Uterus (tissue), 2 donors: ENCODE measurements at regions not wholly inside any gene's neighbourhood (a gene's known extent, or its start where the extent isn't known, plus 50 kb on each side); places are given as distances from the start of the nearest gene placed in this dataset.

Source experiments
- POLR2A ChIP-seq, 2 donors: fragments of 450-650 bp; IDR thresholded peaks; one replicate each; pipeline ENCODE4 v1.6.1; 2016; ENCODE audit warnings: antibody characterized with exemption in 2 of 2, mild to moderate bottlenecking in 1 of 2, moderate library complexity in 1 of 2
- TF ChIP-seq, protein P1 (sequence below), 4 experiments: fragments of 200-600 bp in 2 of 4; fragments of 450-650 bp in 2 of 4; sonication (generic) in 2 of 4; IDR thresholded peaks; one replicate each; pipeline ENCODE4 v1.5.1; 2016 to 2019; ENCODE audit warnings: antibody characterized with exemption in 4 of 4, mild to moderate bottlenecking in 2 of 4, moderate library complexity in 1 of 4

DNA sequence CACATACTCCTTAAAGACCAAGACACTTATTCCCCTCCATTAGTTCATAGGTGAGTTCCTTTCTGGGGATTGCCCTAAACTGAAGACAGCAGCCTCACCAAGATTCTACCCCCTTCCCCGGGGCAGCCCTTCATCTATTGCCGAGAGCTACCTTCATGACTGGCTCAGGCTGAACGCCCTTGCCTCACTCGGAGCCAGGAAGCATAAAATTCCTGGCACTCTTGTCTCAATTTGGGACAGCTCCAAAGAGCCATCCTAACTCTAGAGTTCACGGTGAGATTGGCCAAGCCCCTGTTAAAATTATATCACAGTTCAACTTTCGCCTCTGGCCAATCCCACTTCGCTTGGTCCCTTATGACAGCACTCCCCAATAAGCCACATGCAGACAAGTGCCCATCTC is 113.0 kb upstream of the PROX1 start:
- TF ChIP-seq, protein P1, sequence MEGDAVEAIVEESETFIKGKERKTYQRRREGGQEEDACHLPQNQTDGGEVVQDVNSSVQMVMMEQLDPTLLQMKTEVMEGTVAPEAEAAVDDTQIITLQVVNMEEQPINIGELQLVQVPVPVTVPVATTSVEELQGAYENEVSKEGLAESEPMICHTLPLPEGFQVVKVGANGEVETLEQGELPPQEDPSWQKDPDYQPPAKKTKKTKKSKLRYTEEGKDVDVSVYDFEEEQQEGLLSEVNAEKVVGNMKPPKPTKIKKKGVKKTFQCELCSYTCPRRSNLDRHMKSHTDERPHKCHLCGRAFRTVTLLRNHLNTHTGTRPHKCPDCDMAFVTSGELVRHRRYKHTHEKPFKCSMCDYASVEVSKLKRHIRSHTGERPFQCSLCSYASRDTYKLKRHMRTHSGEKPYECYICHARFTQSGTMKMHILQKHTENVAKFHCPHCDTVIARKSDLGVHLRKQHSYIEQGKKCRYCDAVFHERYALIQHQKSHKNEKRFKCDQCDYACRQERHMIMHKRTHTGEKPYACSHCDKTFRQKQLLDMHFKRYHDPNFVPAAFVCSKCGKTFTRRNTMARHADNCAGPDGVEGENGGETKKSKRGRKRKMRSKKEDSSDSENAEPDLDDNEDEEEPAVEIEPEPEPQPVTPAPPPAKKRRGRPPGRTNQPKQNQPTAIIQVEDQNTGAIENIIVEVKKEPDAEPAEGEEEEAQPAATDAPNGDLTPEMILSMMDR (IDR thresholded peaks at IDR 0.05) = no peak
- TF ChIP-seq POLR2A (IDR thresholded peaks at IDR 0.05) = no peak
